ENCODE measurements at regions not wholly inside any gene's neighbourhood (a gene's known extent, or its start where the extent isn't known, plus 50 kb on each side); places are given as distances from the start of the nearest gene placed in this dataset.

- CTCF ChIA-PET: interaction anchor here (5.4 kb wide), 1 partner anchor 14 kb away, joined by 34 read pairs; no protein-coding TSS in a partner anchor
- POLR2A ChIA-PET: no interaction called here
- DNase-seq (ENCODE audit: extremely low spot score): no peak
- no peak for TF ChIP-seq CTCF (IDR thresholded peaks at IDR 0.05; ENCODE audit: control extremely low read depth, extremely low read depth, low read depth, missing control alignments)
These were observed 703.5 kb upstream of the RBFOX1 start for GRCh38 chr16:6629110-6629509.

GRCh38 chr16:6625606-6626005 is 707.0 kb upstream of the RBFOX1 start:
- ChIA-PET CTCF (interaction anchor here (1.6 kb wide), 1 partner anchor 17 kb away, joined by 6 read pairs; no protein-coding TSS in a partner anchor), POLR2A (no interaction called here)
- no peak for TF ChIP-seq CTCF (IDR thresholded peaks at IDR 0.05; ENCODE audit: control extremely low read depth, extremely low read depth, low read depth, missing control alignments)

GRCh38 chr16:6618874-6619273 is 713.8 kb upstream of the RBFOX1 start:
- no peak for DNase-seq (ENCODE audit: extremely low spot score)
- POLR2A ChIA-PET: no interaction called here
- CTCF ChIA-PET: no interaction called here
- TF ChIP-seq CTCF (IDR thresholded peaks at IDR 0.05; ENCODE audit: control extremely low read depth, extremely low read depth, low read depth, missing control alignments): no peak

More at GRCh38 chr16:6625606-6626005, 707.0 kb upstream of the RBFOX1 start:
- DNase-seq (ENCODE audit: extremely low spot score): no peak

GRCh38 chr16:6616746-6617145 is 715.9 kb upstream of the RBFOX1 start:
- ChIA-PET CTCF (no interaction called here), POLR2A (no interaction called here)
- TF ChIP-seq CTCF (IDR thresholded peaks at IDR 0.05; ENCODE audit: control extremely low read depth, extremely low read depth, low read depth, missing control alignments): no peak
- no peak for DNase-seq (ENCODE audit: extremely low spot score)

GRCh38 chr16:6615636-6616035 is 717.0 kb upstream of the RBFOX1 start:
- DNase-seq (ENCODE audit: extremely low spot score): no peak
- TF ChIP-seq CTCF (IDR thresholded peaks at IDR 0.05; ENCODE audit: control extremely low read depth, extremely low read depth, low read depth, missing control alignments): no peak
- ChIA-PET POLR2A (no interaction called here), CTCF (no interaction called here)

- TF ChIP-seq CTCF (IDR thresholded peaks at IDR 0.05; ENCODE audit: control extremely low read depth, extremely low read depth, low read depth, missing control alignments): no peak
- CTCF ChIA-PET: no interaction called here
- POLR2A ChIA-PET: no interaction called here
- no peak for DNase-seq (ENCODE audit: extremely low spot score)
These were observed 721.1 kb upstream of the RBFOX1 start for GRCh38 chr16:6611535-6611934.

- CTCF ChIA-PET: no interaction called here
These were observed 727.2 kb upstream of the RBFOX1 start for GRCh38 chr16:6605490-6605889.

More at GRCh38 chr16:6605490-6605889, 727.2 kb upstream of the RBFOX1 start:
- DNase-seq (ENCODE audit: extremely low spot score): no peak
- POLR2A ChIA-PET: no interaction called here
- TF ChIP-seq CTCF (IDR thresholded peaks at IDR 0.05; ENCODE audit: control extremely low read depth, extremely low read depth, low read depth, missing control alignments): no peak
